GM19455 (cell line): ENCODE measurements at regions not wholly inside any gene's neighbourhood (a gene's known extent, or its start where the extent isn't known, plus 50 kb on each side); places are given as distances from the start of the nearest gene placed in this dataset.

Experiments
- ATAC-seq: cut with Tn5 transposase; IDR thresholded peaks from one replicate; pipeline ENCODE4 v1.9.1; 2021; ENCODE audit not compliant: unreplicated experiment

GRCh38 chr10:43772171-43772570 is 123.5 kb upstream of the ZNF32 start:
- ATAC-seq, result no peak

- no peak for ATAC-seq
These were observed 123.0 kb upstream of the ZNF32 start for GRCh38 chr10:43771675-43772074.

GRCh38 chr10:43765516-43765915 is 116.8 kb upstream of the ZNF32 start:
- ATAC-seq, result no peak

- ATAC-seq, result no peak
These were observed 115.2 kb upstream of the ZNF32 start for GRCh38 chr10:43763846-43764245.

- ATAC-seq, result no peak
These were observed 111.8 kb upstream of the ZNF32 start for GRCh38 chr10:43760514-43760913.

GRCh38 chr10:43759216-43759615 is 110.5 kb upstream of the ZNF32 start:
- ATAC-seq, result no peak

GRCh38 chr10:43756341-43756740 is 107.7 kb upstream of the ZNF32 start:
- ATAC-seq, result no peak

GRCh38 chr10:43754569-43755260 is 106.0 kb upstream of the ZNF32 start:
- no peak for ATAC-seq

GRCh38 chr10:43753397-43754061 is 104.8 kb upstream of the ZNF32 start:
- no peak for ATAC-seq

- no peak for ATAC-seq
These were observed 104.0 kb upstream of the ZNF32 start for GRCh38 chr10:43752682-43753081.

GRCh38 chr10:43751646-43752045 is 103.0 kb upstream of the ZNF32 start:
- ATAC-seq, result no peak

GRCh38 chr10:43749940-43750552 is 101.4 kb upstream of the ZNF32 start:
- no peak for ATAC-seq

GRCh38 chr10:43749145-43749576 is 100.5 kb upstream of the ZNF32 start:
- ATAC-seq, result no peak

GRCh38 chr10:43748560-43748959 is 99.9 kb upstream of the ZNF32 start:
- ATAC-seq, result no peak

- ATAC-seq, result no peak
These were observed 98.2 kb upstream of the ZNF32 start for GRCh38 chr10:43746906-43747305.

GRCh38 chr10:43739161-43739560 is 90.5 kb upstream of the ZNF32 start:
- ATAC-seq, result no peak

GRCh38 chr10:43737003-43737402 is 88.3 kb upstream of the ZNF32 start:
- no peak for ATAC-seq

- no peak for ATAC-seq
These were observed 87.2 kb upstream of the ZNF32 start for GRCh38 chr10:43735907-43736306.

GRCh38 chr10:43734716-43735115 is 86.0 kb upstream of the ZNF32 start:
- no peak for ATAC-seq

- no peak for ATAC-seq
These were observed 82.8 kb upstream of the ZNF32 start for GRCh38 chr10:43731486-43731885.

- no peak for ATAC-seq
These were observed 79.7 kb upstream of the ZNF32 start for GRCh38 chr10:43728425-43728824.

- no peak for ATAC-seq
These were observed 79.3 kb upstream of the ZNF32 start for GRCh38 chr10:43727935-43728334.
